ENCODE measurements at regions not wholly inside any gene's neighbourhood (a gene's known extent, or its start where the extent isn't known, plus 50 kb on each side); places are given as distances from the start of the nearest gene placed in this dataset.

- TF ChIP-seq CTCF (conservative IDR thresholded peaks at IDR 0.05 in 1 of 2, IDR thresholded peaks at IDR 0.05 in 1 of 2; ENCODE audit: low read depth in 1 of 2, low read length in 2 of 2) (no peak), EZH2 (IDR thresholded peaks at IDR 0.05; ENCODE audit: low read length, missing control alignments) (no peak)
Measured at GRCh38 chr14:43587183-43587582, 919.9 kb downstream of the FSCB start.
